Psoas muscle (tissue), 7 donors: ENCODE measurements at regions not wholly inside any gene's neighbourhood (a gene's known extent, or its start where the extent isn't known, plus 50 kb on each side); places are given as distances from the start of the nearest gene placed in this dataset.

ENCODE experiments used
- ATAC-seq, 4 donors: fragments of 200-7000 bp; cut with Tn5 transposase; one replicate each; pipeline ENCODE4 v1.9.1; 2020; ENCODE audit warnings: moderate library complexity in 3 of 4, mild to moderate bottlenecking in 2 of 4
- DNase-seq, 2 donors: peaks; one replicate each; pipeline ENCODE4 v3.0.0-alpha.2; 2020
- H3K27ac ChIP-seq: fragments of 200-600 bp; one replicate; pipeline ENCODE4 v1.8.0; 2022
- H3K27me3 ChIP-seq, 3 donors: fragments of 200-600 bp in 1 of 3; one replicate each; pipeline versions ENCODE4 v1.6.1 to v1.8.0; 2013 to 2022; ENCODE audit warnings: low read length in 2 of 3, mild to moderate bottlenecking in 2 of 3, moderate library complexity in 1 of 3; ENCODE audit not compliant: insufficient read depth in 3 of 3
- H3K36me3 ChIP-seq, 2 donors: fragments of 200-600 bp in 1 of 2; one replicate each; pipeline versions ENCODE4 v1.6.1 to v1.8.0; 2013 to 2022; ENCODE audit warnings: low read depth in 1 of 2, mild to moderate bottlenecking in 1 of 2, moderate library complexity in 1 of 2; ENCODE audit not compliant: insufficient read depth in 1 of 2
- H3K4me1 ChIP-seq: fragments of 200-600 bp; one replicate; pipeline ENCODE4 v1.8.0; 2022
- H3K4me3 ChIP-seq: fragments of 200-600 bp; one replicate; pipeline ENCODE4 v1.8.0; 2022; ENCODE audit warnings: mild to moderate bottlenecking
- H3K9me3 ChIP-seq: fragments of 200-600 bp; one replicate; pipeline ENCODE4 v1.8.0; 2022
- WGBS, 3 donors: extraction: QIAGEN DNeasy Blood & Tissue Kit; methylation state at CpG; one replicate each; pipeline versions ENCODE4 v1.1.6 to v1.1.7; 2013; 5-methylcytosine and 5-hydroxymethylcytosine counted together
- intact Hi-C, 2 donors: fragments of 100-400 bp; cut with DNase I; formaldehyde crosslinking; loops; one replicate each; pipeline versions ENCODE4 v1.11.0 to v1.14.2; 2022
- TF ChIP-seq, protein P1 (sequence below): fragments of 200-600 bp; IDR thresholded peaks from one replicate; pipeline ENCODE4 v1.8.0; 2022; ENCODE audit warnings: antibody characterized with exemption
- donor health status: healthy with polysubstance abuse.
- donor health status: DM: no; HTN: no; CAD: no; lungs with moderate emphysema.
- donor health status: Bipolar disorder and iron deficiency.
- donor health status: healthy.
- donor health status: DM: yes; HTN: yes; CAD: no.
- donor health status: DM: no; HTN: no; CAD: no.
- donor health status: DM: yes; HTN: yes; CAD: no.

DNA sequence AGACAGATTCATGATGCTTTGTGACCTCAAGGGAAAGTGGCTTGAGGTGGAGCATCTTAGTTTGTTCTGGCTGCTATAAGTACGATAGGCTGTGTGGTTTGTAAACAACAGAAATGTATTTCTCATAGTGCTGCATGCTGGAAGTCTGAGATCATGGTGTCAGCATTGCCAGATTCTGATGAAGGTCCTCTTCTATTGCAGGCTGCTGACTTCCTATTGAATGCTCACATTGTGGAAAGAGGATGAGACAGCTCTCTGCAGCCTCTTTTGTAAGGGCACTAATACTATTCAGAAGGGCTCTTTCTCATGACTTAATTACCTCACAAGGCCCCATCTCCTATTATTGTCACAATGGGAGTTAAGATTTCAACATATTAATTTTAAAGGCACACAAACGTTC lies 1674.0 kb upstream of the PCDH7 start:
- 42 to 51% (median 46%) methylated on average over 2 of the region's 2 CpGs for WGBS, 3 donors

DNA sequence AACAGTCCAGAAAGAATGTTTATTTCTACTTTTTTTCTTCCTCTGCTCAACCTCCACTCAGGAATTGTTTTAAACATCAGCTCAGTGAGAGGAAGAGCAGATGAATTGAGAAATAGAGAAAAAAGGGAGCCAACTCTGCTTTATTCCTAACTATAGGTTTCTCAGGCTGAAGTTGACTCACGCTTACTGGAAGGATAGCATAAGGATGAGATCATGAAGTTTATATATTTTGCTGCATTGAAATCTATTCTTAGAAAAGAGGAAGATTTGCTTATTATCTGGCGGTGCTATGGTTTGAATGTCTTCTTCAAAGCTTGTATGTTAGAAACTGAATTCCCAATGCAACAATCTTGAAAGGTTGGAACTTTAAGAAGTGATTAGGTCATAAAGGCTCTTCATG lies 1673.4 kb upstream of the PCDH7 start:
- WGBS, 3 donors, result 76 to 86% (median 84%) methylated on average over 2 of the region's 2 CpGs
- intact Hi-C loops, result no loop called here

More for the DNA sequence above, 1674.0 kb upstream of the PCDH7 start:
- no peak for DNase-seq
- TF ChIP-seq, protein P1, sequence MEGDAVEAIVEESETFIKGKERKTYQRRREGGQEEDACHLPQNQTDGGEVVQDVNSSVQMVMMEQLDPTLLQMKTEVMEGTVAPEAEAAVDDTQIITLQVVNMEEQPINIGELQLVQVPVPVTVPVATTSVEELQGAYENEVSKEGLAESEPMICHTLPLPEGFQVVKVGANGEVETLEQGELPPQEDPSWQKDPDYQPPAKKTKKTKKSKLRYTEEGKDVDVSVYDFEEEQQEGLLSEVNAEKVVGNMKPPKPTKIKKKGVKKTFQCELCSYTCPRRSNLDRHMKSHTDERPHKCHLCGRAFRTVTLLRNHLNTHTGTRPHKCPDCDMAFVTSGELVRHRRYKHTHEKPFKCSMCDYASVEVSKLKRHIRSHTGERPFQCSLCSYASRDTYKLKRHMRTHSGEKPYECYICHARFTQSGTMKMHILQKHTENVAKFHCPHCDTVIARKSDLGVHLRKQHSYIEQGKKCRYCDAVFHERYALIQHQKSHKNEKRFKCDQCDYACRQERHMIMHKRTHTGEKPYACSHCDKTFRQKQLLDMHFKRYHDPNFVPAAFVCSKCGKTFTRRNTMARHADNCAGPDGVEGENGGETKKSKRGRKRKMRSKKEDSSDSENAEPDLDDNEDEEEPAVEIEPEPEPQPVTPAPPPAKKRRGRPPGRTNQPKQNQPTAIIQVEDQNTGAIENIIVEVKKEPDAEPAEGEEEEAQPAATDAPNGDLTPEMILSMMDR, result no peak
- H3K27me3 ChIP-seq, result no peaks in the 10 kb centered on the region
- no peak overlapping the region for H3K4me3 ChIP-seq
- intact Hi-C loops, result no loop called here
- no peak for ATAC-seq
- H3K27ac ChIP-seq, result no peak overlapping the region
- no peaks in the 10 kb centered on the region for H3K36me3 ChIP-seq
- H3K9me3 ChIP-seq, result no peaks in the 10 kb centered on the region
- no peaks in the 10 kb centered on the region for H3K4me1 ChIP-seq

DNA sequence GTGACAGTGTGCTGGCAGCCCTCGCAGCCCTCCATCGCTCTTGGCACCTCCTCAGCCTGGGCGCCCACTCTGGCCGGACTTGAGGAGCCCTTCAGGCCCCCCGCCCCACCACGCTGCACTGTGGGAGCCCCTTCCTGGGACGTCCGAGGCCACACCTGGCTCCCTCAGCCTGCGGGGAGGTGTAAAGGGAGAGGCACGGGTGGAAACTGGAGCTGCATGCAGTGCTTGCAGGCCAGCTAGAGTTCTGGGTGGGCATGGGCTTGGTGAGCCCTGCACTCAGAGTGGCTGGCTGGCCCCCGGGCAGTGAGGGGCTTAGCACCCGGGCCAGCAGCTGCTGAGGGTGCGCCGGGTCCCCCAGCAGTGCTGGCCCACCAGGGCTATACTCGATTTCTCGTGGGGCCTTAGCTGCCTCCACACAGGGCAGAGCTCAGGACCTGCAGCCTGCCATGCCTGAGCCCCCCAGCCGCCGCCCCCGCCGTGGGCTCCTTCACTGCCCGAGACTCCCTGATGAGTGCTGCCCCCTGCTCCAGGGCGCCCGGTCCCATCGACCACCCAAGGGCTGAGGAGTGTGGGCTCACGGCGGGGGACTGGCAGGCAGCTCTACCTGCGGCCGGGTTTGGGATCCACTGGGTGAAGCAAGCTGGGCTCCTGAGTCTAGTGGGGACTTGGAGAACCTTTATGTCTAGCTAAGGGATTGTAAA lies 1672.7 kb upstream of the PCDH7 start:
- TF ChIP-seq, protein P1, result no peak
- Histone ChIP-seq H3K4me3 (no peak overlapping the region), H3K36me3 (no peaks in the 10 kb centered on the region), H3K4me1 (no peaks in the 10 kb centered on the region), H3K27ac (no peak overlapping the region), H3K9me3 (no peaks in the 10 kb centered on the region), H3K27me3 (no peaks in the 10 kb centered on the region)
- intact Hi-C loops, result no loop called here
- 93 to 95% (median 94%) methylated on average over 24 to 28 of the region's 28 CpGs for WGBS, 3 donors
- peak in 1 of 2 donors; percentile 43 for DNase-seq
- no peak for ATAC-seq

More for the DNA sequence above, 1673.4 kb upstream of the PCDH7 start:
- Histone ChIP-seq H3K27me3 (no peaks in the 10 kb centered on the region), H3K27ac (no peak overlapping the region), H3K36me3 (no peaks in the 10 kb centered on the region), H3K9me3 (no peaks in the 10 kb centered on the region), H3K4me1 (no peaks in the 10 kb centered on the region), H3K4me3 (no peak overlapping the region)
- TF ChIP-seq, protein P1, result no peak
- ATAC-seq (no peak), DNase-seq (no peak)

DNA sequence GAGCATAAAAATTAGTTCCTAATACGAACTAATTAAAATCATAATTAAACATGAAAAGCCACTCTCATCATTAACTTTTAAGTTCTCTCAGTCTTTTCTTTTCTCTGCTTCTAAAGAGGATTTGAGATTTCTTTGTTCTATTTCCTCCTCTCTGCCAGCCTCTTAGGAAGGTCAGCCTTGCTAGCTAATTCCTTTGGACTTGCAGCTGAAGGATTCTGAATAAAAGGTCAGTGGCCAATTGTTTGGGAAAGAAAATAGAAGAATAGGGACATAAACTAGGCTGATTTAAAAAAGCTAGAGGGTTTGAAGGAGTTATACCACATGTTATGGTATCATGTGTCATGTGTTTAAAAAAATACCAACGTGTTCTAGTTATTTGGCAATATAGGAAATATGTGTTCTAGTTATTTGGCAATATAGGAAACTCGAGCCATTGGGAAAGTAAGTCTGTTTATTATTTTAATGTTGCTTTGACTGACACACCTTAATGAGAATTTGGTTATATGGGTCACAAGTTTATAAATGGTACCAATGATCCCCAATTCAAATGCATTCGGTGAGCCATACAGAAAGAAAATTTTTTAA lies 1668.7 kb upstream of the PCDH7 start:
- H3K27ac ChIP-seq, result no peak overlapping the region
- TF ChIP-seq, protein P1, result no peak
- no peaks in the 10 kb centered on the region for H3K27me3 ChIP-seq
- H3K4me1 ChIP-seq, result no peaks in the 10 kb centered on the region
- 49 to 52% (median 50%) methylated on average over 4 of the region's 4 CpGs for WGBS, 3 donors
- ATAC-seq (no peak), DNase-seq (no peak)
- H3K4me3 ChIP-seq, result no peak overlapping the region
- no peaks in the 10 kb centered on the region for H3K36me3 ChIP-seq
- no peaks in the 10 kb centered on the region for H3K9me3 ChIP-seq
- intact Hi-C loops, result no loop called here
